Hepatocyte (in vitro differentiated cells): ENCODE measurements at regions not wholly inside any gene's neighbourhood (a gene's known extent, or its start where the extent isn't known, plus 50 kb on each side); places are given as distances from the start of the nearest gene placed in this dataset.

Source experiments
- CTCF ChIP-seq: fragments of 200-600 bp; sonication (generic); IDR thresholded peaks from 2 replicates; pipeline ENCODE4 v1.5.1; 2016; ENCODE audit warnings: antibody characterized with exemption, mild to moderate bottlenecking; ENCODE audit not compliant: poor library complexity
- EZH2phosphoT487 ChIP-seq: fragments of 200-600 bp; sonication (generic); IDR thresholded peaks from one replicate; pipeline ENCODE4 v1.6.1; 2018; ENCODE audit warnings: antibody characterized with exemption, mild to moderate bottlenecking, low read depth, moderate library complexity; ENCODE audit not compliant: unreplicated experiment, severe bottlenecking

- no peak for TF ChIP-seq EZH2phosphoT487
- TF ChIP-seq CTCF: no peak
These were observed 340.7 kb upstream of the IRX2 start for GRCh38 chr5:3092211-3092610.
